ENCODE measurements at regions not wholly inside any gene's neighbourhood (a gene's known extent, or its start where the extent isn't known, plus 50 kb on each side); places are given as distances from the start of the nearest gene placed in this dataset.

DNA sequence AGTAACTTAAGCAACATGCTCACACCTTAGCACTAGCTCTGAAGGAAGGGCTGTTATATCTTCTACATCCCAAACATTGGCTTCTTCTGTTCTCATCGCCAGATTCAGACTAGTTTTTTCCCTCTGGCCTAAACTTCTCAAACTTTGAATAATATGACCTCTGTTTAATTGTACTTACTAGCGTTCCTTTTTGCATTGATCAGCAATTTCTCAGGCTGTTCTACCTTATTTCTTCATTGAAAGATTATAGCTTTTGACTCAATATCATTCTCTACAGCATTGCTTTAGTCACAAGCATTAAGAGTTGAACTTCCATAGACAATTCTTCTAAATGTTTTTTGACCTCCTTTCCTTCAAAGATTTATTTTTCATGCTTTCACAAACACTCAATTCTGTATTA, 659.2 kb downstream of the PCDH7 start:
- H3K27ac ChIP-seq (ENCODE audit: low read depth in 2 of 2, low read length in 1 of 2), result no peak overlapping the region
- 83 to 93% methylated on average over 2 of the region's 2 CpGs for WGBS, 2 donors

GRCh38 chr4:31383767-31384166, 663.6 kb downstream of the PCDH7 start:
- 74 to 79% methylated on average over 2 of the region's 2 CpGs for WGBS, 2 donors
- Histone ChIP-seq H3K4me1 (ENCODE audit: control insufficient read depth in 2 of 2, insufficient read depth in 2 of 2, low read length in 1 of 2) (no peaks in the 10 kb centered on the region), H3K27ac (ENCODE audit: low read depth in 2 of 2, low read length in 1 of 2) (no peak overlapping the region), H3K9me3 (ENCODE audit: control insufficient read depth in 2 of 2, insufficient read depth in 1 of 2, low read depth in 1 of 2, low read length in 1 of 2) (no peaks in the 10 kb centered on the region), H3K27me3 (ENCODE audit: control insufficient read depth in 1 of 2, insufficient read depth in 2 of 2, low read length in 2 of 2) (no peaks in the 10 kb centered on the region), H3K36me3 (ENCODE audit: control insufficient read depth in 2 of 2, insufficient read depth in 2 of 2, low read length in 1 of 2) (no peaks in the 10 kb centered on the region), H3K4me3 (ENCODE audit: low read depth in 1 of 2, low read length in 2 of 2) (no peak overlapping the region)

More for the DNA sequence above, 659.2 kb downstream of the PCDH7 start:
- no peak overlapping the region for H3K4me3 ChIP-seq (ENCODE audit: low read depth in 1 of 2, low read length in 2 of 2)
- H3K9me3 ChIP-seq (ENCODE audit: control insufficient read depth in 2 of 2, insufficient read depth in 1 of 2, low read depth in 1 of 2, low read length in 1 of 2), result no peaks in the 10 kb centered on the region
- no peaks in the 10 kb centered on the region for H3K27me3 ChIP-seq (ENCODE audit: control insufficient read depth in 1 of 2, insufficient read depth in 2 of 2, low read length in 2 of 2)
- no peaks in the 10 kb centered on the region for H3K36me3 ChIP-seq (ENCODE audit: control insufficient read depth in 2 of 2, insufficient read depth in 2 of 2, low read length in 1 of 2)
- no peaks in the 10 kb centered on the region for H3K4me1 ChIP-seq (ENCODE audit: control insufficient read depth in 2 of 2, insufficient read depth in 2 of 2, low read length in 1 of 2)

GRCh38 chr4:31390849-31391248, 670.7 kb downstream of the PCDH7 start:
- no peaks in the 10 kb centered on the region for H3K27me3 ChIP-seq (ENCODE audit: control insufficient read depth in 1 of 2, insufficient read depth in 2 of 2, low read length in 2 of 2)
- no peaks in the 10 kb centered on the region for H3K4me1 ChIP-seq (ENCODE audit: control insufficient read depth in 2 of 2, insufficient read depth in 2 of 2, low read length in 1 of 2)
- no peak overlapping the region for H3K4me3 ChIP-seq (ENCODE audit: low read depth in 1 of 2, low read length in 2 of 2)
- H3K27ac ChIP-seq (ENCODE audit: low read depth in 2 of 2, low read length in 1 of 2), result no peak overlapping the region
- no peaks in the 10 kb centered on the region for H3K36me3 ChIP-seq (ENCODE audit: control insufficient read depth in 2 of 2, insufficient read depth in 2 of 2, low read length in 1 of 2)
- H3K9me3 ChIP-seq (ENCODE audit: control insufficient read depth in 2 of 2, insufficient read depth in 1 of 2, low read depth in 1 of 2, low read length in 1 of 2), result no peaks in the 10 kb centered on the region

DNA sequence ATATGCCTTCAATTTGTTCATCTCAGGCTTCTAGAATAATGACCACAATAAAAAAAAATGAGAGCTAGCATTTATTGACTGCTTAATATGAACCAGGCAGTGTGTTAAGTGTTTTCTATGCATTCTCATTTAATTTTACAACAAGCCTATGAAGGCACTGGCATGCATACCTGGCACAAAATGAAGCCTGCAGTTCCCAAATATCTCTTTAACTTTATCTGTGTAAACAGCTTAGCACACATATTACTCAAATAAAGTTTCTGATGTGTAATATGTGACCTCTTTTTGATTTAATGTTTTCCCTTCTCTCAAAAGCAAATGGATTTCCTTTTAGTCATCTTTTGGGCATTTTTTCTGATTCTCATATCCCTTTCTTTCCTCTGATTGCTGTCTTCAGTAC, 671.8 kb downstream of the PCDH7 start:
- no peak overlapping the region for H3K4me3 ChIP-seq (ENCODE audit: low read depth in 1 of 2, low read length in 2 of 2)

DNA sequence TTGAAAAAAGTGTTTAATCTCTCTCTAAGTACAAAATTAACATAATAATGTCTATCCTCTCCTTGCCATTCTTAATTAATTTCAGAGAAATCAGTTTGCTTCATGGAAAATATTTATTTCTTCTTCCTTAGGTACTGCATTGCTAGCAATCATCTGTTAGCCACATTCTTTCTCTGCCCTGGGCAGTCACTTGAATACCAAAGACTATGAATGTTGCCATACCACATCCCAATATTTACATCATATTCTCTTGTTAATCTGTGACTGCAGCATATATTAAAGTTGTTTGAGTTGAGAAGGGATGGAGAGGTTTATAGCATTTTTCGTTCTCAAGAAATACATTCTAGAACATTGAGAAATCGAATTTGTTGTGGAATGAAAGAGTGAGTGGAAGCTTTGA, 672.8 kb downstream of the PCDH7 start:
- H3K27ac ChIP-seq (ENCODE audit: low read depth in 2 of 2, low read length in 1 of 2), result no peak overlapping the region
- no peaks in the 10 kb centered on the region for H3K9me3 ChIP-seq (ENCODE audit: control insufficient read depth in 2 of 2, insufficient read depth in 1 of 2, low read depth in 1 of 2, low read length in 1 of 2)
- H3K36me3 ChIP-seq (ENCODE audit: control insufficient read depth in 2 of 2, insufficient read depth in 2 of 2, low read length in 1 of 2), result no peaks in the 10 kb centered on the region
- H3K4me1 ChIP-seq (ENCODE audit: control insufficient read depth in 2 of 2, insufficient read depth in 2 of 2, low read length in 1 of 2), result no peaks in the 10 kb centered on the region
- no peak overlapping the region for H3K4me3 ChIP-seq (ENCODE audit: low read depth in 1 of 2, low read length in 2 of 2)
- H3K27me3 ChIP-seq (ENCODE audit: control insufficient read depth in 1 of 2, insufficient read depth in 2 of 2, low read length in 2 of 2), result no peaks in the 10 kb centered on the region
- 69 to 71% methylated on average over 2 of the region's 2 CpGs for WGBS, 2 donors

More for the DNA sequence above, 671.8 kb downstream of the PCDH7 start:
- no peaks in the 10 kb centered on the region for H3K36me3 ChIP-seq (ENCODE audit: control insufficient read depth in 2 of 2, insufficient read depth in 2 of 2, low read length in 1 of 2)
- H3K4me1 ChIP-seq (ENCODE audit: control insufficient read depth in 2 of 2, insufficient read depth in 2 of 2, low read length in 1 of 2), result no peaks in the 10 kb centered on the region
- no peaks in the 10 kb centered on the region for H3K9me3 ChIP-seq (ENCODE audit: control insufficient read depth in 2 of 2, insufficient read depth in 1 of 2, low read depth in 1 of 2, low read length in 1 of 2)
- no peaks in the 10 kb centered on the region for H3K27me3 ChIP-seq (ENCODE audit: control insufficient read depth in 1 of 2, insufficient read depth in 2 of 2, low read length in 2 of 2)
- no peak overlapping the region for H3K27ac ChIP-seq (ENCODE audit: low read depth in 2 of 2, low read length in 1 of 2)

- 65 to 76% methylated on average over 3 of the region's 3 CpGs for WGBS, 2 donors
Observed at GRCh38 chr4:31408121-31408520, 688.0 kb downstream of the PCDH7 start.

DNA sequence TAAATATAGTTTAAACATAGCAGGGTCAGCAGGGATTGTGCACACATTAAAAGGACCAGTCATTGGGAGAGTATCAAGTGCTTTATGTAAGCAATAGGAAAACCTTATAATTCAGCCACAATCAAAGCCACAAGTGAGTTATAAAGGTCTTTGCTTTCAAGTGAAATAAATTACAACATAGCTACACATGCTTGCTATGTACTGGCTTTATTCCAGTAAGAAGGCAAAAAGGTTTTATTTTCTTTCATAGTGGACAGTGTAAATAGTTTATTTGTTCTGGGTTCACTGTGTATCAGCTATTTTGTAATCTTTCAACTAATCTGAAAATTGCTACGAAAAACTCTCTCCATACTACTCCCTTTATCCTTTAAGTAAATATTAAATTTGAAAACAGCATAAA, 691.4 kb downstream of the PCDH7 start:
- 55 to 66% methylated on average over 1 of the region's 1 CpG for WGBS, 2 donors
- no peak overlapping the region for H3K4me3 ChIP-seq (ENCODE audit: low read depth in 1 of 2, low read length in 2 of 2)
- H3K4me1 ChIP-seq (ENCODE audit: control insufficient read depth in 2 of 2, insufficient read depth in 2 of 2, low read length in 1 of 2), result no peaks in the 10 kb centered on the region
- no peaks in the 10 kb centered on the region for H3K9me3 ChIP-seq (ENCODE audit: control insufficient read depth in 2 of 2, insufficient read depth in 1 of 2, low read depth in 1 of 2, low read length in 1 of 2)
- no peak overlapping the region for H3K27ac ChIP-seq (ENCODE audit: low read depth in 2 of 2, low read length in 1 of 2)
- H3K36me3 ChIP-seq (ENCODE audit: control insufficient read depth in 2 of 2, insufficient read depth in 2 of 2, low read length in 1 of 2), result no peaks in the 10 kb centered on the region
- H3K27me3 ChIP-seq (ENCODE audit: control insufficient read depth in 1 of 2, insufficient read depth in 2 of 2, low read length in 2 of 2), result no peaks in the 10 kb centered on the region

More at GRCh38 chr4:31408121-31408520, 688.0 kb downstream of the PCDH7 start:
- no peaks in the 10 kb centered on the region for H3K4me1 ChIP-seq (ENCODE audit: control insufficient read depth in 2 of 2, insufficient read depth in 2 of 2, low read length in 1 of 2)
- no peak overlapping the region for H3K27ac ChIP-seq (ENCODE audit: low read depth in 2 of 2, low read length in 1 of 2)
- no peaks in the 10 kb centered on the region for H3K27me3 ChIP-seq (ENCODE audit: control insufficient read depth in 1 of 2, insufficient read depth in 2 of 2, low read length in 2 of 2)
- no peak overlapping the region for H3K4me3 ChIP-seq (ENCODE audit: low read depth in 1 of 2, low read length in 2 of 2)
- no peaks in the 10 kb centered on the region for H3K36me3 ChIP-seq (ENCODE audit: control insufficient read depth in 2 of 2, insufficient read depth in 2 of 2, low read length in 1 of 2)
- H3K9me3 ChIP-seq (ENCODE audit: control insufficient read depth in 2 of 2, insufficient read depth in 1 of 2, low read depth in 1 of 2, low read length in 1 of 2), result no peaks in the 10 kb centered on the region

GRCh38 chr4:31415629-31416028, 695.5 kb downstream of the PCDH7 start:
- 89 to 91% methylated on average over 3 of the region's 3 CpGs for WGBS, 2 donors
- no peaks in the 10 kb centered on the region for H3K36me3 ChIP-seq (ENCODE audit: control insufficient read depth in 2 of 2, insufficient read depth in 2 of 2, low read length in 1 of 2)

DNA sequence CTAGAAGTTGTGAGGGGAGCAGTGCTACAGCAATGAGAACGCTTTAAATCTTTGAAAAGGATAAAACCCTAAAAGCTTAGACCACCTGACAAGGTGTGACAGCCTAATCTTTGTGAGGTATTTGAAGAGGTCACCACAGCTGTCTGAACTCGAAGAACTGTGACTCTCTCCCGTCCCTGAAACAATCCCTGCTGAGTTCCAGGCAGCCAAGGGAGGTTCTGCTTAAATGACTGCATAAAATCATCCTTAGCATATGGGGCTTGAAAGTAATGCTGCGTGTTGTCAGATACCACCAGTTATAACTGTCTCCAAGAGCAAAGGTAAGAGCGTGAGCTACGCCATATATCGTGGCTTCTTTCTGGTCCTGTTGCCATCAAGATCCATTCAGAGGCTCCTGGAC, 696.3 kb downstream of the PCDH7 start:
- no peaks in the 10 kb centered on the region for H3K4me1 ChIP-seq (ENCODE audit: control insufficient read depth in 2 of 2, insufficient read depth in 2 of 2, low read length in 1 of 2)
- H3K27ac ChIP-seq (ENCODE audit: low read depth in 2 of 2, low read length in 1 of 2), result no peak overlapping the region
- H3K9me3 ChIP-seq (ENCODE audit: control insufficient read depth in 2 of 2, insufficient read depth in 1 of 2, low read depth in 1 of 2, low read length in 1 of 2), result no peaks in the 10 kb centered on the region
- H3K27me3 ChIP-seq (ENCODE audit: control insufficient read depth in 1 of 2, insufficient read depth in 2 of 2, low read length in 2 of 2), result no peaks in the 10 kb centered on the region
- 74 to 80% methylated on average over 7 of the region's 7 CpGs for WGBS, 2 donors
- no peak overlapping the region for H3K4me3 ChIP-seq (ENCODE audit: low read depth in 1 of 2, low read length in 2 of 2)
- H3K36me3 ChIP-seq (ENCODE audit: control insufficient read depth in 2 of 2, insufficient read depth in 2 of 2, low read length in 1 of 2), result no peaks in the 10 kb centered on the region

More at GRCh38 chr4:31415629-31416028, 695.5 kb downstream of the PCDH7 start:
- H3K27ac ChIP-seq (ENCODE audit: low read depth in 2 of 2, low read length in 1 of 2), result no peak overlapping the region
- H3K4me3 ChIP-seq (ENCODE audit: low read depth in 1 of 2, low read length in 2 of 2), result no peak overlapping the region
- no peaks in the 10 kb centered on the region for H3K9me3 ChIP-seq (ENCODE audit: control insufficient read depth in 2 of 2, insufficient read depth in 1 of 2, low read depth in 1 of 2, low read length in 1 of 2)
- no peaks in the 10 kb centered on the region for H3K4me1 ChIP-seq (ENCODE audit: control insufficient read depth in 2 of 2, insufficient read depth in 2 of 2, low read length in 1 of 2)
- H3K27me3 ChIP-seq (ENCODE audit: control insufficient read depth in 1 of 2, insufficient read depth in 2 of 2, low read length in 2 of 2), result no peaks in the 10 kb centered on the region

DNA sequence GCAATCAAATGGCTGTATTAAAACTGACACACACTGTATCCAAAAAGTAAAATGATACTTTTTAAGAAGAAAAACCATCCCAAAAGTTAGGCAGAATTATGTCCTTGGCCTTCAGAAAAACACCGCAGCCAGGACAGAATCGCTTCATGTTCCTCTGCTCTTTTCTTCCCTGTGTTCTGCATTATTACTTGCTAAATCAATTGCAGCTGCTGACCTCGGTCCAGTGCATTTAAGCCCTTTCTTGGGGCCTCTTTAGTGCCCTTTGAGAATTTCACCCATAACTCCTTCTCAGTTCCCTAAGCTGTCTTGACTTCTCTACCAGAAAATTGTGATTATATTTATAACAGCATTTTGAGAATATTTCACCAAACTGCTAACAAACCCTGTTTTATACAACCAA, 696.9 kb downstream of the PCDH7 start:
- no peaks in the 10 kb centered on the region for H3K9me3 ChIP-seq (ENCODE audit: control insufficient read depth in 2 of 2, insufficient read depth in 1 of 2, low read depth in 1 of 2, low read length in 1 of 2)
- H3K4me1 ChIP-seq (ENCODE audit: control insufficient read depth in 2 of 2, insufficient read depth in 2 of 2, low read length in 1 of 2), result no peaks in the 10 kb centered on the region
- H3K36me3 ChIP-seq (ENCODE audit: control insufficient read depth in 2 of 2, insufficient read depth in 2 of 2, low read length in 1 of 2), result no peaks in the 10 kb centered on the region
- H3K4me3 ChIP-seq (ENCODE audit: low read depth in 1 of 2, low read length in 2 of 2), result no peak overlapping the region
- no peak overlapping the region for H3K27ac ChIP-seq (ENCODE audit: low read depth in 2 of 2, low read length in 1 of 2)
- WGBS, 2 donors, result 67 to 81% methylated on average over 3 of the region's 3 CpGs
- no peaks in the 10 kb centered on the region for H3K27me3 ChIP-seq (ENCODE audit: control insufficient read depth in 1 of 2, insufficient read depth in 2 of 2, low read length in 2 of 2)

Data from esophagus (tissue), 2 donors.